ENCODE measurements at regions not wholly inside any gene's neighbourhood (a gene's known extent, or its start where the extent isn't known, plus 50 kb on each side); places are given as distances from the start of the nearest gene placed in this dataset.

DNA sequence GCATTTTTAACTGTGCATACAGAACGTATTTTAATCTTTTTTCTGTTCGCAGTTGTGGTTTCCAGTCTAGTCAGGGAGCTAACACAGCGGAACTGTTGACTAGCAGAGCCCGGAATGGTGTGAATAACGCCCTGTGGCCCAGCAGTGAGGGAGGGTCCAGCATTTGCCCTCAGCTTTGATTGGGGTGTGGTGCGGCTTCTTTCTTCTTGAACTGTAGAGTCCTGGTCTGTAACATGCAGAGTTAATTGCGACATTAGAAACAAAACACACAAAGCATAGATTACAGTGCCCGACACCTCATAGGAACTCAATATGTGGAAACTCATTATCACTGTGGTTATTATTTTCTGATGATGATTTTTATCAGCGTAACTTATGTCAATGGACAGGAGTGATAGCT, 253.6 kb downstream of the SOX11 start:
- TF ChIP-seq, protein P1, sequence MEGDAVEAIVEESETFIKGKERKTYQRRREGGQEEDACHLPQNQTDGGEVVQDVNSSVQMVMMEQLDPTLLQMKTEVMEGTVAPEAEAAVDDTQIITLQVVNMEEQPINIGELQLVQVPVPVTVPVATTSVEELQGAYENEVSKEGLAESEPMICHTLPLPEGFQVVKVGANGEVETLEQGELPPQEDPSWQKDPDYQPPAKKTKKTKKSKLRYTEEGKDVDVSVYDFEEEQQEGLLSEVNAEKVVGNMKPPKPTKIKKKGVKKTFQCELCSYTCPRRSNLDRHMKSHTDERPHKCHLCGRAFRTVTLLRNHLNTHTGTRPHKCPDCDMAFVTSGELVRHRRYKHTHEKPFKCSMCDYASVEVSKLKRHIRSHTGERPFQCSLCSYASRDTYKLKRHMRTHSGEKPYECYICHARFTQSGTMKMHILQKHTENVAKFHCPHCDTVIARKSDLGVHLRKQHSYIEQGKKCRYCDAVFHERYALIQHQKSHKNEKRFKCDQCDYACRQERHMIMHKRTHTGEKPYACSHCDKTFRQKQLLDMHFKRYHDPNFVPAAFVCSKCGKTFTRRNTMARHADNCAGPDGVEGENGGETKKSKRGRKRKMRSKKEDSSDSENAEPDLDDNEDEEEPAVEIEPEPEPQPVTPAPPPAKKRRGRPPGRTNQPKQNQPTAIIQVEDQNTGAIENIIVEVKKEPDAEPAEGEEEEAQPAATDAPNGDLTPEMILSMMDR (IDR thresholded peaks at IDR 0.05): no peak
- TF ChIP-seq, protein P2, sequence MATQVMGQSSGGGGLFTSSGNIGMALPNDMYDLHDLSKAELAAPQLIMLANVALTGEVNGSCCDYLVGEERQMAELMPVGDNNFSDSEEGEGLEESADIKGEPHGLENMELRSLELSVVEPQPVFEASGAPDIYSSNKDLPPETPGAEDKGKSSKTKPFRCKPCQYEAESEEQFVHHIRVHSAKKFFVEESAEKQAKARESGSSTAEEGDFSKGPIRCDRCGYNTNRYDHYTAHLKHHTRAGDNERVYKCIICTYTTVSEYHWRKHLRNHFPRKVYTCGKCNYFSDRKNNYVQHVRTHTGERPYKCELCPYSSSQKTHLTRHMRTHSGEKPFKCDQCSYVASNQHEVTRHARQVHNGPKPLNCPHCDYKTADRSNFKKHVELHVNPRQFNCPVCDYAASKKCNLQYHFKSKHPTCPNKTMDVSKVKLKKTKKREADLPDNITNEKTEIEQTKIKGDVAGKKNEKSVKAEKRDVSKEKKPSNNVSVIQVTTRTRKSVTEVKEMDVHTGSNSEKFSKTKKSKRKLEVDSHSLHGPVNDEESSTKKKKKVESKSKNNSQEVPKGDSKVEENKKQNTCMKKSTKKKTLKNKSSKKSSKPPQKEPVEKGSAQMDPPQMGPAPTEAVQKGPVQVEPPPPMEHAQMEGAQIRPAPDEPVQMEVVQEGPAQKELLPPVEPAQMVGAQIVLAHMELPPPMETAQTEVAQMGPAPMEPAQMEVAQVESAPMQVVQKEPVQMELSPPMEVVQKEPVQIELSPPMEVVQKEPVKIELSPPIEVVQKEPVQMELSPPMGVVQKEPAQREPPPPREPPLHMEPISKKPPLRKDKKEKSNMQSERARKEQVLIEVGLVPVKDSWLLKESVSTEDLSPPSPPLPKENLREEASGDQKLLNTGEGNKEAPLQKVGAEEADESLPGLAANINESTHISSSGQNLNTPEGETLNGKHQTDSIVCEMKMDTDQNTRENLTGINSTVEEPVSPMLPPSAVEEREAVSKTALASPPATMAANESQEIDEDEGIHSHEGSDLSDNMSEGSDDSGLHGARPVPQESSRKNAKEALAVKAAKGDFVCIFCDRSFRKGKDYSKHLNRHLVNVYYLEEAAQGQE (IDR thresholded peaks at IDR 0.05; ENCODE audit: insufficient read depth in 1 of 2, low read depth in 2 of 2, low read length in 1 of 2): no peak
- no peak for TF ChIP-seq SIN3A (IDR thresholded peaks at IDR 0.05; ENCODE audit: borderline replicate concordance, insufficient read depth, low read depth, low read length)
- no peak for TF ChIP-seq TCF7L2 (IDR thresholded peaks at IDR 0.05; ENCODE audit: low read depth, low read length)
- TF ChIP-seq POLR2AphosphoS5 (IDR thresholded peaks at IDR 0.05; ENCODE audit: low read depth, low read length): no peak
